DMS 273 treated with DMSO at 0.1 percent for 48 hours (cell line): ENCODE measurements at regions not wholly inside any gene's neighbourhood (a gene's known extent, or its start where the extent isn't known, plus 50 kb on each side); places are given as distances from the start of the nearest gene placed in this dataset.

ENCODE experiments used
- DNase-seq: peaks from one replicate; lab custom pipeline; 2025; lab: John Stamatoyannopoulos, UW

DNA sequence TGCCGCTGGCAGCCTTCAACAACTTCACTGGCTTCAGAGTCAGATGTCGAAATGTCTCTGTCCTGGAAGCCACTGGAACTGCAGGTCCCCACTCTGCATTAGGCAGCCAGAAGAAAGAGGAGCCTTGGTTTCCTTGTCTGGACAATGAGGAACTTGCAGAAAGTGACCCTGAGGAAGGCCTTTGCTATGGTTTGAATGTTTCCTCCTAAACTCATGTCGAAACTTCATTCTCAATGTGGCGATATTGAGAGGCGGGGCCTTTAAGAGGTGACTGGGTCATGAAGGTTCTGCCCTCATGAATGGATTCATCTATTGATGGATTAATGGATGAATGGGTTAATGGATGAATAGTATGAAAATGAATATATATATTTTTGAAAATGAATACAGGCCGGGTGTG, 61.6 kb upstream of the GPR26 start:
- no peak for DNase-seq

DNA sequence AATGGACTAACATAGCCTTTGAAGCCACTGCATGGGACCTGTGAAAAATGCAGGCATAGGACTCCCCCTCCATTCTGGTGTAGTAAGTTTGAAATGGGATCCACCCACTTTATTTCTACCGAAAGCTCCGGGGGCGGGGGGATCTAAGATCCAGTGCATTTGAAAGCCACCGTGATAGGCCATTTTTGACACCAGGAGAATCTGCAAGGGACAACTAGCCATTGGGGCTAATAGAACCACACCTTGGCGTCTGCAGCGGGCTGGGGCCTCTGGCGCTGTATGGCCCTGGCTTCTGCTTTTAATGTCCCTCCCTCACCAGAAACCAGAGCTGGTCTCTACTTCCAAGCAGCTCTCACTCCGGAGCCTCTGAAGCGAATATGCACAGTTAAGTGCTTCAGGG, 60.1 kb upstream of the GPR26 start:
- no peak for DNase-seq

DNA sequence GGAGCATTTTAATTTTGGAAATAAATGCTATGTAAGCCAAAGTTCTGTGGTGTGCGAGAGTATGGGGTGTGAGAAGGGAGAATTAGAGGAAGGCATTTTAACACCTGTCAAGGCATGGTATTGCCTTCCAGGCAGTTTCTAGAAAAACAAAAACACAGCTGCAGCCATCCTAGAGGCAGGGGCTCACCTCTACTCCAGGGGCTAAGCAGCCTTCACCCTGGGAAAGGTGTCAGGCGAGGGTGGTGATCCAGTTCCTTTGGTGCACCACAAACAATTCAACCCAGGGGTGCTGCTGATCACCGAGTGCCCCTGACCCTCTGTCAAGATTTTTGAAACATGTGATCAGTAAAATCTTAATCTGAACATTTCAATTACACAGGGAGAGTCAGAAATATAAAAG, 59.2 kb upstream of the GPR26 start:
- no peak for DNase-seq

DNA sequence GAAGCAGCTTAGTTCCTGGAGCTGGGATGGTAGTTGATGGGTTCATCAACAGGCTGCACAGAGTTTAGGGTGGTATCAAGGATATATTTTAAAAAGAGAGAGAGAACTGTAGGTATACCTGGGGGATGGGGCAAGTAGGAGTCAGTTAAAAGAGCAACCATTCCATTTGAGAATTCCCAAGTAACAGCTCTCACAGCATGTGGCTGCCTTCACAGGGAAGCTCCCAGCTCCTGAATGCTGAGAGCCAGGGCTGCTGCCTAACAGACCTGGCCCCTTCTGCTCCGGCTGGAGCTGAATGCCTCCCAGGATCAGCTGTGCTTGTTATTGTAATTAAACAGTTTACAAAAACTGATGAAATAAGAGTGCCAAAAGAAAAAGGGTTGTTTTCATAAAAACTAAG, 58.8 kb upstream of the GPR26 start:
- no peak for DNase-seq

DNA sequence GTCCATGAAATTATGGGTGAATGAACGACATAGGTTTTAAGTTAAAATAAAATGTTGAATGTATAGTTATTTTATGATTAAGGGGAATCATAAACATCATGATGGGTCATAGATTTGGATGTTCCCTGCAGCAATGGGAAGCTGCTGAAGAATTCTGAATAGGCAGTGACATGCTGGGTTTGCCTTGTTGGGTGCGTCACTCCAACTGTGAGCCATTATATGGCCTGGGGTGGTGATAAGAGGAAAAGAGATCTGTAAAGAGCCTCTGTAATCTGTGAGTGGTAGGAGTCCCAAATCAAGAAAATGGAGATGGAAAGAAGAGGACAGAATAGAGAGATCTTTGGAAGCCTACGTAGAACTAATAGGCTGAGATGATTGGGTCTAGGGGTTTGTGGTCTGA, 58.1 kb upstream of the GPR26 start:
- no peak for DNase-seq

DNA sequence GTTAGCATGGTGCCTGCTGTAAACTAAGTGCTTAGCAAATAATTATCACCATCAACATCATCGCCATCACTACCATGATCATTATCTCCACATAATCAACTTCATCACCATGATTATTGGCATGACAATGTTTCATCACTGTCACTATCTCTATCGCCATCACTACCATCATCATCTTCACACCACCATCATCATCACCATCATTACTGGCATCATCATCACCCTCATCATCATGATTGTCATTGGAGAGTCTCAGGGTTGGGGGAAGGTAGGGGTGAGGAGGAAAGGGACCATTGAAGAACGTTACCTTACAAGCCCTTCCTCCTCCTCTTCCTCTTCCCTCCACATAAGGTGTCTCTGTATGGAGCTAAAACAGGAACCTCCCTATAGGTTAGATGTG, 54.9 kb upstream of the GPR26 start:
- no peak for DNase-seq

DNA sequence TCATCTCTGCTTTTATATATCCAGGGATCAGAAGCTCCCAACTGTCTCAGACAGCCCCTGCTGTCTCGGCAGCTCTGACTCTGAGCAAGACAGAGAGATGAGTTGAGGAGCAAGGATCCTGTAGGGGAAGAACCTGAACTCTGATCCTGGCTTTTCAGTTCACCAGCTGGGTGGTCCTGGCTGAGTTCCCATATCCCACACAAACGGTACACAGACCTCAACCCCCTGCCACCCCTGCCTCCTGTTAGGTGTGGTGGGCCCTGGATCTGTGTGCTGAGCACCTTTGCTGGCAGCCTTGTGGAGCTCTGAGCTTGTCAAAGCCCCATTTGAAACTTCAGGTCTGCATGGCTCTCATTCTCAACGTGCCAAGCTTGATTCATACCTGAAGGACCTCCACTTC, 54.3 kb upstream of the GPR26 start:
- DNase-seq, result no peak

DNA sequence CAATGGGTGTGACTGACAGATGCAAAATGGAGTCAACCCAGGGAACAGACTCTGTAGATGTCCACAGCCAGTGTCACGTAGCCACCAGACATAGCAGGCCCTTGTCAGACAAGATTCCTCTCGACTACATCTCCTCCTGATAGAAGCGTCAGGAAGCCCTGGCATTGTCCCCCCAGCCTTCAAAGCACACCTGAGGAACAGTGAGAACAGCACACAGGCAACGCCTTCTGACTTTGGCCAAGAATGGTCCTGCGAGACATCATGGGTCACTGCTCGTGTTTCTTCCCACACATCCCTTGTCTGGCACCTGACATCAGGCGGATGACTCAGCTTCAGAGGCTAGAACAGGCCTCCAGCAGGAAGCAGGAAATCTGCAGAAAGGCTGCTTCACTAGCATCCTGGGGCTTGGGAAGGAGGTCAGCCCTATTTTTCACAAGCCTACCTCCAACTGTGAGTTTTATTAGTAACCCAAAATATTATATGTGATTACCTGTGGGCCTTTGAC, 52.8 kb upstream of the GPR26 start:
- DNase-seq, result no peak

DNA sequence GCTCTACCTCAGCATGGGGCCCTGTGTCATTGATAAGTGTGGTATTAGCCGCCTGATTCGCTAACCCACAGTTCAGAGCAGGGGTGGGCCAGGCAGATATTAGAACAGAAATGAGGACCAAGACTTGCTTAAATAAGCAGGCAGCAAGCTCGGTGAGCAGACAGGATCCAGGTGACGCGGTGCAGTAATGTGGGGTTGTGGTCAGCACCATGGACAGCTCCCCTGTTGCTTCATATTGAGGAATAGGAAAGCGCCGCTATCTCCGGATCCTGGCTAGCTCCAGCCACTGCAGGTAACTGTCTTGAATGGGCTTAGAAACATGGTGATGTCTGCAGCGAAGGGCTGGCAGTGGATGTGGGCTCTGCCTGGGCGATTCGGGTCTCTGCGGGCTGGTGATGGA, 51.3 kb upstream of the GPR26 start:
- no peak for DNase-seq
